CD4-positive, alpha-beta T cell treated with Interleukin-4 for 1 hour (primary cell): ENCODE measurements at regions not wholly inside any gene's neighbourhood (a gene's known extent, or its start where the extent isn't known, plus 50 kb on each side); places are given as distances from the start of the nearest gene placed in this dataset.
"Not testable (repeated sequence)": the region's sequence is repeated elsewhere in the genome, so short reads cannot be mapped to it uniquely, and the experiment has no call there.

Experiments used
- DNase-seq, 2 donors: peaks; one replicate each; pipeline ENCODE4 v3.0.0-alpha.2; 2020 to 2022

- DNase-seq = no peak
Measured at GRCh38 chr4:188680004-188680666, 540.9 kb downstream of the TRIML1 start.

GRCh38 chr4:188680667-188681063 lies 541.4 kb downstream of the TRIML1 start:
- no peak for DNase-seq

GRCh38 chr4:188682321-188682720 lies 543.1 kb downstream of the TRIML1 start:
- no peak for DNase-seq

GRCh38 chr4:188683571-188683970 lies 544.3 kb downstream of the TRIML1 start:
- DNase-seq = no peak

- DNase-seq = no peak
Measured at GRCh38 chr4:188688956-188689355, 549.7 kb downstream of the TRIML1 start.

DNA sequence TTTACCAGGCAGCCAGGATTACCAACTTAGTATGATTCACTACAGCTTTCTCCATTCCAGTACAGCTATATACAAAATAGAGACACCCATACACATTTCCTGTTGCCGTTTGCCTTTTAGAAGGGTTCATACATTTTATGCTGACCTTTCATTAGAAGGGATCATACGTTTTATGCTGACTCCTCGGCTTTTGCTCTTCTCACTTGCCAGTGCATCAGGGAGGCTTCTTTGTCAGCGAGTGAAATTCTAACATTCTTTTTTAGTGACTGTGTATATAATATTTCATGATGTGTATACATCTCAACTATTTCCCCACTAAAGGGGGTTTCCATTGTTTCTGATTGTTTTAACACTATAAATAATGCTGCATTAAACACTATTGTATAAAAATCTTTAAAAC lies 552.6 kb downstream of the TRIML1 start:
- DNase-seq = no peak

- DNase-seq = no peak
Measured at GRCh38 chr4:188695261-188695660, 556.0 kb downstream of the TRIML1 start.

DNA sequence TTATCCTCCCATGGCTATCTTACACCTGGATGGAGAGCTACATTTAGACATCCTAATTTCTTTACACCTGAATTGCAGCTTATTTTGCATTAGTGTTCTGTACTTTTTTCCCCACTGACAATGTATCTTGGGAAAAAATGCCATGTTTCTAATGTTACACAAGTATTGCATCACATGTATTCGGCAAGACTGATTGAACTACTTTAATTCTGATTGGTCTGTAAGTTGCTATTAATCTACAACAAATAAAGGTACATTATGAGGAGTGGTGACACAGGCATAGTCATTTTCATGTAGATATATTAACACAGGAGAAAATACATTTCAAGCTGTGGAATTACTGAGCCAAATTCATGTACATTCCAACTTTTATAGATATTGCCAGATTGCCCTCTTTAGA lies 558.0 kb downstream of the TRIML1 start:
- no peak for DNase-seq

GRCh38 chr4:188701952-188702351 lies 562.7 kb downstream of the TRIML1 start:
- DNase-seq = no peak

DNA sequence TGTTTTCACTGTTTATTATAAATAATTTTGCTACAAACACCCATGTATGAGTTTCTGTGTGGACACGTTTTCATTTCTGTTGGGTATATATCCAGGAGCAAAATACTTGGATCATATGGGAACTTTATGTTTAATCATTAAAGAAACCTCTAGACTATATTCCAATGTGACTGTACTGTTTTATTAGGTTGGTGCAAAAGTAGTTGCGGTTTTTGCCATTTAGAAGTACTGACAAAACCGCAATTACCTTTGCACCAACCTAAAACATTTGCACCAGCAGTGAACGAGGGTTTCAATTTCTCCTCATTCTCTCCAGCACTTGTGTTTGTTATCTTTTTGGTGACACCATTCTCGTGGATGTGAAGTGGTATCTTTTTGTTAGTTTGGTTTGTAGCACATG lies 565.0 kb downstream of the TRIML1 start:
- DNase-seq = no peak

GRCh38 chr4:188707036-188707435 lies 567.8 kb downstream of the TRIML1 start:
- DNase-seq = no peak

GRCh38 chr4:188714501-188714900 lies 575.3 kb downstream of the TRIML1 start:
- no peak for DNase-seq

- no peak for DNase-seq
Measured at GRCh38 chr4:188714907-188715306, 575.7 kb downstream of the TRIML1 start.

DNA sequence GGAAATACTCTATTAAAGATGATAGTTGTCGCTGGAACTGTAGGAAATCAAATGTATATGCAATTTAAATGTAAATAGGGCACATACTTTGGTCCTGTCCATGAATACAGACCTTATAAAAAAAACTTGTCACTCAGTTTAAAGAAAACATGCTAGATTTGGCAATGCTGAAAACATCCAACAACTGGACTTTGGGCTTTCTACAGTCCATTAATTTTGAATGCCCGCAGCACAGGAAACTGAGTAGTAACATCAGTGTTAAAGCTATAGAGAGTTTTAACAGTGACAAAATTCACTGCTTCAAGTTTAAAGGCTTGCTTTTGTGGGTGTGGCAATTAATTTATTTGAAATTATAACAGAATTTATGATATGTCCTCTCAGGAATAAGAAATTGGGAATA lies 578.4 kb downstream of the TRIML1 start:
- DNase-seq = no peak

- no peak for DNase-seq
Measured at GRCh38 chr4:188719794-188720193, 580.6 kb downstream of the TRIML1 start.

DNA sequence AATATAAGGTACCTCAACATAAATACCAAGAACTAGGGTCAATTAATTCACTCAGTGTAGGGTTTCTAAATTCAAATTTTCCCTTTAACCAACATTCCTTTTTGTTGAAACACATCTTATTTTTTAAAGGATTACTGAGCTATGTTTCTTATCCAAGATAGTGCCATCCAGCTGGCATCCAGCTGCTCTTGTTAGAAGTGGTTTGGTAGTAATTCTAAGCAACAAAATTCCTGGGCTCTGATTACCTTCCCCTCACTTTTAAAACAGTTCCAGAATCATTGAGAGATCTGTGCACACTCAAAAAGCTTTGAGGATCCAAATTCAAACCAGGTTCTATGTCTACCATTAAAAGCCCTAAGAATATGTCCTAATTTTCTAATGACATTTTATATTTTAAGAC lies 583.7 kb downstream of the TRIML1 start:
- DNase-seq = no peak

- no peak for DNase-seq
Measured at GRCh38 chr4:188727746-188728145, 588.5 kb downstream of the TRIML1 start.

DNA sequence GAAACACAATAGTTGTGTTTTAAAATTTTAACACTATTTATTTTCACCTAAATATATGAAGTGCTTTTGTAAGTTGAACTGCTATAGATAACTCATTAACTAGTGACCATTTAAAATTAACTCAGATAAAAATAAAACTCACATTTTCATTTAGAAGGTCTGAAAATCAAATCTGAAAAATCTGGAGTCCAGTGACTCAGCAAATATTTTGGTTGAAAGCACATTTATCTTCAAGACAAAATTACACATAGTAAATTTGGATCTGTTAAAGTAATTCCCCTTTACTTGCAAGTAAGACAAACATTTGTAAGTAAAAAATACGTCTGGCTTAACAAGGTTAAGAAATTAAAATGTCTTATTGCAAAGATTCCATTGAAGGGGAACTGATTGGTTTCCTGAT lies 589.1 kb downstream of the TRIML1 start:
- DNase-seq = no peak

- DNase-seq = no peak
Measured at GRCh38 chr4:188732131-188732530, 592.9 kb downstream of the TRIML1 start.

DNA sequence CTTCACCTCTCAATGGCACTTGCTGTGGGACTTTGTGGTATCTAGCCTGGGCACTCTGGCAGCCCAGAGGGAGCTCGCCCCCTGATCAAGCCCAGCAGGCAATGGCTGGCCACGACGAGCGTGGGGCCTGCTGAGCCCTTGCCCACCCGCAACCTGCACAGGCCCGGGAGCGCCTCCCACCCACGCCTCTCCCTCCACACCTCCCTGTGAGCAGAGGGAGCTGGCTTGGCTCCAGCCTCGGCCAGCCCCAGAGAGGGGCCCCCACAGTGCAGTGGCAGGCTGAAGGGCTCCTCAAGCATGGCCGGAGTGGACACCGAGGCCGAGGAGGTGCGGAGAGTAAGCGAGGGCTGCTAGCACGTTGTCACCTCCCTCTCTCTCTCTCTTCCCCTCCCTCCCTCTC lies 595.8 kb downstream of the TRIML1 start:
- DNase-seq = no peak

- no peak for DNase-seq
Measured at GRCh38 chr4:188737251-188738002, 598.2 kb downstream of the TRIML1 start.

GRCh38 chr4:188738290-188738689 lies 599.0 kb downstream of the TRIML1 start:
- not testable (repeated sequence) for DNase-seq

GRCh38 chr4:188740172-188740571 lies 600.9 kb downstream of the TRIML1 start:
- DNase-seq = not testable (repeated sequence)

DNA sequence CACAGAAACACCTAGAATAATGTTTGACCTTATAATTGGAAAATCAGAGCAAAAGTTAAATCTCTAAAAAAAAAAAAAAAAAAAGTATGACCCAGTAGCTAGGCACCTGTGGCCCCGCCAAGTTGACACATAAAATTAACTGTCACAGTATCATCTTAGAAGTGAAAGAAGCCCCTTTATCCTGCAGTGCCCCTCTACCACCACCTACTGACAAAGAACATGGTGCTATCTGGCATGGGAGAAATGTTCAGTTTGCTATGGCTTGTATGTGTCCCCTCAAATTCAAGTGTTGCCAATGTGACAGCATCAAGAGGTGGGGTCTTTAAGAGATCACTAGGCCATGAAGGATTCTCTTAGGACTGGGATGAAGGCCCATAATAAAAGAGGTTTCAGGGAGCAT lies 601.5 kb downstream of the TRIML1 start:
- DNase-seq = not testable (repeated sequence)
